Keratinocyte (primary cell): ENCODE measurements at regions not wholly inside any gene's neighbourhood (a gene's known extent, or its start where the extent isn't known, plus 50 kb on each side); places are given as distances from the start of the nearest gene placed in this dataset.

ENCODE experiments used
- DNase-seq: peaks from one replicate; pipeline ENCODE4 v3.0.0-alpha.2; 2011; ENCODE audit warnings: low read depth, missing footprints, low spot score
- FAIRE-seq: peaks from 2 replicates; lab custom pipeline; 2011; peaks lifted over from hg19 to GRCh38; lab: Jason Lieb, UNC
- H2AFZ ChIP-seq: 2 replicates; pipeline ENCODE4 v1.6.0; 2012; ENCODE audit warnings: low read length, control low read depth, inconsistent platforms; ENCODE audit not compliant: control insufficient read depth
- H3K27ac ChIP-seq: 2 replicates; pipeline ENCODE4 v1.5.1; 2011; ENCODE audit warnings: low read length; ENCODE audit not compliant: control insufficient read depth, insufficient read depth
- H3K27me3 ChIP-seq: 3 replicates; pipeline ENCODE4 v1.6.0; 2011; ENCODE audit warnings: low read length; ENCODE audit not compliant: control insufficient read depth, insufficient read depth; ENCODE audit errors: extremely low read depth
- H3K36me3 ChIP-seq, 2 experiments: 2 replicates in 1 of 2; 3 replicates in 1 of 2; pipeline ENCODE4 v1.5.1; 2011; ENCODE audit warnings: low read length in 2 of 2, mild to moderate bottlenecking in 1 of 2; ENCODE audit not compliant: control insufficient read depth in 2 of 2, insufficient read depth in 2 of 2; ENCODE audit errors: extremely low read depth in 1 of 2
- H3K4me1 ChIP-seq: 3 replicates; pipeline ENCODE4 v1.5.1; 2011; ENCODE audit warnings: low read length; ENCODE audit not compliant: control insufficient read depth, insufficient read depth; ENCODE audit errors: extremely low read depth
- H3K4me2 ChIP-seq: 3 replicates; pipeline ENCODE4 v1.6.0; 2011; ENCODE audit warnings: low read depth, low read length; ENCODE audit not compliant: control insufficient read depth, insufficient read depth; ENCODE audit errors: extremely low read depth
- H3K4me3 ChIP-seq, 3 experiments: fragments of 200-600 bp in 1 of 3; sonication (generic) in 1 of 3; 2 replicates in 2 of 3; 3 replicates in 1 of 3; pipeline ENCODE4 v1.5.1; 2011 to 2016; ENCODE audit warnings: low read length in 3 of 3, mild to moderate bottlenecking in 3 of 3, control low read depth in 2 of 3, inconsistent platforms in 1 of 3, low read depth in 1 of 3, mixed read lengths in 1 of 3, mixed run types in 1 of 3, moderate library complexity in 1 of 3; ENCODE audit not compliant: control insufficient read depth in 2 of 3, insufficient read depth in 2 of 3; ENCODE audit errors: extremely low read depth in 1 of 3
- H3K79me2 ChIP-seq: 2 replicates; pipeline ENCODE4 v1.6.0; 2012; ENCODE audit warnings: low read length; ENCODE audit not compliant: control insufficient read depth, insufficient read depth
- H3K9ac ChIP-seq: 3 replicates; pipeline ENCODE4 v1.6.0; 2011; ENCODE audit warnings: low read length; ENCODE audit not compliant: control insufficient read depth, insufficient read depth; ENCODE audit errors: extremely low read depth
- H3K9me1 ChIP-seq: 3 replicates; pipeline ENCODE4 v1.6.0; 2011; ENCODE audit warnings: low read length; ENCODE audit not compliant: control insufficient read depth, insufficient read depth; ENCODE audit errors: extremely low read depth
- H3K9me3 ChIP-seq: 2 replicates; pipeline ENCODE4 v1.5.1; 2012; ENCODE audit warnings: low read depth, low read length; ENCODE audit not compliant: control insufficient read depth
- H4K20me1 ChIP-seq: 3 replicates; pipeline ENCODE4 v1.6.0; 2011; ENCODE audit warnings: low read length; ENCODE audit not compliant: control insufficient read depth, insufficient read depth; ENCODE audit errors: extremely low read depth
- EZH2 ChIP-seq: IDR thresholded peaks from one replicate; pipeline ENCODE4 v1.6.1; 2012; ENCODE audit warnings: inconsistent platforms, mild to moderate bottlenecking, low read length, moderate library complexity
- dilution Hi-C: fragments of 300-500 bp; cut with MboI; formaldehyde crosslinking; loops from one replicate; pipeline ENCODE4 v1.7.0; 2020; ENCODE audit warnings: low sequenced_read_pairs; ENCODE audit not compliant: extremely low pct_ligation_motif_present
- TF ChIP-seq, protein P1 (sequence below), 3 experiments: IDR thresholded peaks in 1 of 3; conservative IDR thresholded peaks in 1 of 3; optimal IDR thresholded peaks in 1 of 3; 2 replicates in 2 of 3; 3 replicates in 1 of 3; pipeline versions ENCODE3 to v1.5.1; 2011; ENCODE audit warnings: low read length in 3 of 3, mild to moderate bottlenecking in 3 of 3, moderate library complexity in 2 of 3, control low read depth in 1 of 3, inconsistent platforms in 1 of 3; ENCODE audit not compliant: insufficient read depth in 2 of 3; ENCODE audit errors: extremely low read depth in 1 of 3

DNA sequence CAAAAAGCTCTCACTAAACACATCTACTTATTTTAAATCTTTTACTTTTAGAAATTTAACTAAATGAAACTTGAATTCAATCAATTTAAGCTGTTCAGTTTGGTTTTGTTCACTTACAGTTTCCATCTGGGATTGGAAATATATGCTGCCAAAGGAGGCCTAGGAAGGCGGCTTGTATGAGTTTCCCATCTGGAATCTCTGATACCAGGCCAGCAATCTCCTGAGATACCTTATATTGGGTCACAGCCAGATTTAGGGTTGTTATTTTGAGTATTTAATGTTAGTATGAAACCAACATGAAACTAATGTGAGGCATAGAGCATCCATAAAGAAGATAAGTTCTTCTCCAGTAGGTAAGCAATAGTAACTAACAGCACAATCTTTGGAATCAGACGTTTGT, 94.6 kb downstream of the GMNC start:
- H3K9me1 ChIP-seq = no peaks in the 10 kb centered on the region
- no peak overlapping the region for H3K9ac ChIP-seq
- dilution Hi-C loops = no loop called here
- DNase-seq (no peak), FAIRE-seq (no peak)
- no peak overlapping the region for H3K4me2 ChIP-seq
- no peaks in the 10 kb centered on the region for H3K4me1 ChIP-seq
- no peaks in the 10 kb centered on the region for H3K9me3 ChIP-seq
- TF ChIP-seq, protein P1, sequence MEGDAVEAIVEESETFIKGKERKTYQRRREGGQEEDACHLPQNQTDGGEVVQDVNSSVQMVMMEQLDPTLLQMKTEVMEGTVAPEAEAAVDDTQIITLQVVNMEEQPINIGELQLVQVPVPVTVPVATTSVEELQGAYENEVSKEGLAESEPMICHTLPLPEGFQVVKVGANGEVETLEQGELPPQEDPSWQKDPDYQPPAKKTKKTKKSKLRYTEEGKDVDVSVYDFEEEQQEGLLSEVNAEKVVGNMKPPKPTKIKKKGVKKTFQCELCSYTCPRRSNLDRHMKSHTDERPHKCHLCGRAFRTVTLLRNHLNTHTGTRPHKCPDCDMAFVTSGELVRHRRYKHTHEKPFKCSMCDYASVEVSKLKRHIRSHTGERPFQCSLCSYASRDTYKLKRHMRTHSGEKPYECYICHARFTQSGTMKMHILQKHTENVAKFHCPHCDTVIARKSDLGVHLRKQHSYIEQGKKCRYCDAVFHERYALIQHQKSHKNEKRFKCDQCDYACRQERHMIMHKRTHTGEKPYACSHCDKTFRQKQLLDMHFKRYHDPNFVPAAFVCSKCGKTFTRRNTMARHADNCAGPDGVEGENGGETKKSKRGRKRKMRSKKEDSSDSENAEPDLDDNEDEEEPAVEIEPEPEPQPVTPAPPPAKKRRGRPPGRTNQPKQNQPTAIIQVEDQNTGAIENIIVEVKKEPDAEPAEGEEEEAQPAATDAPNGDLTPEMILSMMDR (optimal IDR thresholded peaks at IDR 0.05 in 1 of 3, IDR thresholded peaks at IDR 0.05 in 1 of 3, conservative IDR thresholded peaks at IDR 0.05 in 1 of 3; ENCODE audit: extremely low read depth in 1 of 3, insufficient read depth in 2 of 3, low read length in 3 of 3) = no peak
- no peak for TF ChIP-seq EZH2
- H3K4me3 ChIP-seq = no peak overlapping the region
- no peaks in the 10 kb centered on the region for H3K36me3 ChIP-seq
- H2AFZ ChIP-seq = no peak overlapping the region
- no peaks in the 10 kb centered on the region for H3K79me2 ChIP-seq
- no peaks in the 10 kb centered on the region for H3K27me3 ChIP-seq
- no peak overlapping the region for H3K27ac ChIP-seq
- H4K20me1 ChIP-seq = no peaks in the 10 kb centered on the region

- Histone ChIP-seq H3K27ac (no peak overlapping the region), H4K20me1 (no peaks in the 10 kb centered on the region), H3K36me3 (no peaks in the 10 kb centered on the region), H2AFZ (no peak overlapping the region), H3K4me3 (no peak overlapping the region), H3K27me3 (no peaks in the 10 kb centered on the region), H3K4me1 (no peaks in the 10 kb centered on the region), H3K4me2 (no peak overlapping the region), H3K79me2 (no peaks in the 10 kb centered on the region), H3K9me3 (no peaks in the 10 kb centered on the region), H3K9me1 (no peaks in the 10 kb centered on the region), H3K9ac (no peak overlapping the region)
- dilution Hi-C loops = no loop called here
- TF ChIP-seq, protein P1 (optimal IDR thresholded peaks at IDR 0.05 in 1 of 3, IDR thresholded peaks at IDR 0.05 in 1 of 3, conservative IDR thresholded peaks at IDR 0.05 in 1 of 3; ENCODE audit: extremely low read depth in 1 of 3, insufficient read depth in 2 of 3, low read length in 3 of 3) = no peak
- TF ChIP-seq EZH2 = no peak
- DNase-seq = no peak
- no peak for FAIRE-seq
Measured at GRCh38 chr3:190764231-190765134, 98.0 kb downstream of the GMNC start.
